T-cell (primary cell): ENCODE measurements at regions not wholly inside any gene's neighbourhood (a gene's known extent, or its start where the extent isn't known, plus 50 kb on each side); places are given as distances from the start of the nearest gene placed in this dataset.

ENCODE experiments used
- ATAC-seq, 4 experiments: fragments of 200-7000 bp in 3 of 4; fragments of 150-1000 bp in 1 of 4; cut with Tn5 transposase; replicated peaks in 1 of 4; 1 replicate in 3 of 4; 2 replicates in 1 of 4; pipeline ENCODE4 v1.10.0; 2021; ENCODE audit warnings: moderate library complexity in 3 of 4, mild to moderate bottlenecking in 2 of 4, moderate number of reproducible peaks in 1 of 4
- CTCF ChIA-PET, 2 donors: fragments of 300-600 bp; sonication (Branson Sonifier 250); formaldehyde crosslinking; loops; one replicate each; lab custom pipeline; 2022; ENCODE audit warnings: antibody characterized with exemption in 2 of 2; lab: Charles Lee
- POLR2A ChIA-PET, 2 donors: fragments of 300-600 bp; sonication (Branson Sonifier 250); formaldehyde crosslinking; loops; one replicate each; lab custom pipeline; 2022; ENCODE audit warnings: antibody characterized with exemption in 2 of 2; lab: Charles Lee
- DNase-seq, 35 experiments: peaks; one replicate each; pipeline versions ENCODE4 v3.0.0 to v3.0.0-alpha.2; 2013 to 2023
- H3K27ac ChIP-seq: one replicate; pipeline ENCODE4 v1.5.1; 2013; ENCODE audit warnings: low read length
- H3K27me3 ChIP-seq, 2 experiments: replicated peaks in 1 of 2; 1 replicate in 1 of 2; 2 replicates in 1 of 2; pipeline versions ENCODE4 v1.6.1 to v1.7.0; 2013; ENCODE audit warnings: low read length in 1 of 2, mixed read lengths in 1 of 2; ENCODE audit not compliant: control insufficient read depth in 2 of 2, insufficient read depth in 2 of 2; ENCODE audit errors: extremely low read depth in 1 of 2
- H3K36me3 ChIP-seq, 2 donors: 1 replicate in 1 of 2; 2 replicates in 1 of 2; pipeline versions ENCODE4 v1.6.1 to v1.7.0; 2013; ENCODE audit warnings: low read length in 1 of 2; ENCODE audit not compliant: control insufficient read depth in 2 of 2, insufficient read depth in 1 of 2; ENCODE audit errors: extremely low read depth in 1 of 2
- H3K4me1 ChIP-seq, 2 experiments: 1 replicate in 1 of 2; 2 replicates in 1 of 2; pipeline versions ENCODE4 v1.6.1 to v1.7.0; 2013; ENCODE audit warnings: low read length in 2 of 2, mixed read lengths in 1 of 2; ENCODE audit not compliant: insufficient read depth in 2 of 2, control insufficient read depth in 1 of 2; ENCODE audit errors: extremely low read depth in 1 of 2
- H3K4me3 ChIP-seq, 2 donors: 1 replicate in 1 of 2; 2 replicates in 1 of 2; pipeline versions ENCODE4 v1.5.1 to v1.7.0; 2013; ENCODE audit warnings: mild to moderate bottlenecking in 2 of 2, low read length in 1 of 2, moderate library complexity in 1 of 2; ENCODE audit not compliant: control insufficient read depth in 1 of 2; ENCODE audit errors: extremely low read depth in 1 of 2
- H3K9me3 ChIP-seq: 2 replicates; pipeline ENCODE4 v1.7.0; 2013
- H3K27ac Mint-ChIP-seq, 2 donors: one replicate each; pipeline ENCODE4 v1.8.0; 2020 to 2021; ENCODE audit warnings: mild to moderate bottlenecking in 2 of 2, mixed read lengths in 2 of 2
- H3K27me3 Mint-ChIP-seq, 2 donors: one replicate each; pipeline ENCODE4 v1.8.0; 2021 to 2022; ENCODE audit warnings: mixed read lengths in 2 of 2
- H3K36me3 Mint-ChIP-seq: one replicate; pipeline ENCODE4 v1.8.0; 2021; ENCODE audit warnings: mixed read lengths
- H3K4me1 Mint-ChIP-seq, 3 donors: one replicate each; pipeline ENCODE4 v1.8.0; 2020 to 2022; ENCODE audit warnings: mixed read lengths in 3 of 3, mild to moderate bottlenecking in 1 of 3
- H3K4me3 Mint-ChIP-seq, 3 donors: one replicate each; pipeline ENCODE4 v1.8.0; 2020 to 2022; ENCODE audit warnings: mild to moderate bottlenecking in 3 of 3, mixed read lengths in 3 of 3, moderate library complexity in 3 of 3
- H3K9me3 Mint-ChIP-seq, 3 donors: one replicate each; pipeline ENCODE4 v1.8.0; 2020 to 2022; ENCODE audit warnings: mixed read lengths in 3 of 3
- WGBS: methylation state at CpG from one replicate; pipeline ENCODE4 v1.1.5; 2013; ENCODE audit warnings: missing lambda C conversion rate; ENCODE audit not compliant: insufficient coverage; 5-methylcytosine and 5-hydroxymethylcytosine counted together

DNA sequence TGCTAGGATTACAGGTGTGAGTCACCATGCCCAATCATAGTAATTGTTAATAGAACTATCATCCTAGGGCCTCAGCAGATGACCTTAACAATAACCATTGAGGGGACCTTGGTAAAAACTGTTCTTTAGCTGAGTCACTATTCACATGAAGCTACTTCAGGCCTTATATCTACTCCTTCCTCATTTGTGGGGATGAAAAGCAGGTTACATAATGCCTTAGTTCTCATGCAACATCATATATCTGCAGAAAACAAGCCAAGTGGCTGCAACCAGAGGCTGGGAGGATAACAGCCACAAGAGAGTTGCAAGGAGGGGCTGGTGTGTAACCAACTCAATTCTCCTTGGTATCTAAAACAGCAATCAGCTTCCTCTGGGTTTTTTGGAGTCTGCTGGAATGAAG, 445.4 kb downstream of the NBAS start:
- no peak overlapping the region for H3K27ac ChIP-seq
- H3K4me3 ChIP-seq: no peak overlapping the region
- H3K9me3 Mint-ChIP-seq: peaks cover 8 to 26% (median 10%) of the 10 kb centered on the region in 3 donors
- ChIA-PET CTCF (no interaction called here), POLR2A (no interaction called here)
- no peaks in the 10 kb centered on the region for H3K27me3 Mint-ChIP-seq
- DNase-seq (no peak), ATAC-seq (no peak)
- H3K4me1 Mint-ChIP-seq: peaks cover 0 to 6% (median 4%) of the 10 kb centered on the region in 3 donors
- H3K9me3 ChIP-seq: peaks cover 11% of the 10 kb centered on the region
- H3K4me3 Mint-ChIP-seq: no peak overlapping the region
- H3K36me3 Mint-ChIP-seq: peaks cover 10% of the 10 kb centered on the region
- peaks cover 0 to 5% of the 10 kb centered on the region in 2 experiments for H3K4me1 ChIP-seq
- H3K27ac Mint-ChIP-seq: no peak overlapping the region
- H3K36me3 ChIP-seq: no peaks in the 10 kb centered on the region
- H3K27me3 ChIP-seq: peaks cover 0 to 5% of the 10 kb centered on the region in 2 experiments

DNA sequence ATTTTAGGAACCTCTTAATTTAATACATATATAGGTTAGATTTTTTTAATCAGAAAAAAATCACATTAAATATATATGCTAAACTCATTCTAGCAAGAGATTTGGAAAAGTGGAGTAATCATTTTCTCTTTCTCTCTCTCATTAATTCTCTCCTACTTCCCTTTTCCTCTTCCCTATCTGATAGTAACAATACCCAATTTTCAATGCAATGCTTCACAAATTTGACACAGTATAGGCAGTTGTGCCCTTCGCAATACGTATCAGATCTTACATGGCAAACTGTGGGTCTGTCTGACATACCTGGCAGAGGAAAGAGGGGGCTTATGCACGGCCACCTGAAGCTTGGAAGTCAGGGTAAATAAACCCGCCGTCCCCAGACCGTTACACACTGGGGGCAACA, 444.3 kb downstream of the NBAS start:
- ATAC-seq (no peak), DNase-seq (no peak)
- H3K36me3 ChIP-seq: no peaks in the 10 kb centered on the region
- WGBS: no CpG with 5 or more reads among the region's 6 CpGs
- no peak overlapping the region for H3K27ac ChIP-seq
- ChIA-PET POLR2A (no interaction called here), CTCF (interaction anchor here in 1 of 2 donors (0.6 kb wide), 1 partner anchor 57 kb away, joined by 5 read pairs; no protein-coding TSS in a partner anchor)
- Mint-ChIP-seq H3K36me3 (peaks cover 10% of the 10 kb centered on the region), H3K27ac (no peak overlapping the region), H3K9me3 (peaks cover 8 to 18% (median 10%) of the 10 kb centered on the region in 3 donors), H3K4me3 (no peak overlapping the region), H3K4me1 (peaks cover 0 to 9% (median 5%) of the 10 kb centered on the region in 3 donors), H3K27me3 (no peaks in the 10 kb centered on the region)
- H3K9me3 ChIP-seq: peaks cover 6% of the 10 kb centered on the region
- H3K4me1 ChIP-seq: peaks cover 0 to 5% of the 10 kb centered on the region in 2 experiments
- peaks cover 0 to 5% of the 10 kb centered on the region in 2 experiments for H3K27me3 ChIP-seq
- H3K4me3 ChIP-seq: no peak overlapping the region
